ENCODE measurements at regions not wholly inside any gene's neighbourhood (a gene's known extent, or its start where the extent isn't known, plus 50 kb on each side); places are given as distances from the start of the nearest gene placed in this dataset.

- Histone ChIP-seq H3K27ac (no peak overlapping the region), H3K4me1 (replicated peaks in 1 of 2) (peaks cover 20 to 25% of the 10 kb centered on the region in 2 donors), H3K4me3 (no peak overlapping the region)
- ATAC-seq (replicated peaks in 6 of 8): no peak
- in situ Hi-C loops (cut with MboI; ENCODE audit: low pct_unique_long_range_greater_than_20kb in 2 of 9, low sequenced_read_pairs in 9 of 9, unreplicated experiment in 9 of 9): no loop called here
- 38 to 89% (median 85%) methylated on average over 1 of the region's 1 CpG; no CpG with 5 or more reads in 4 of the 10 experiments for WGBS, 10 experiments
These were observed 148.1 kb upstream of the AGAP1 start for GRCh38 chr2:235345745-235346144.

GRCh38 chr2:235347691-235348090 lies 146.2 kb upstream of the AGAP1 start:
- no peak overlapping the region for H3K27ac ChIP-seq
- no peak overlapping the region for H3K4me3 ChIP-seq
- peak in 3 of 8 experiments; percentile 16 to 60 (median 50) for ATAC-seq (replicated peaks in 6 of 8)
- peaks cover 20 to 25% of the 10 kb centered on the region in 2 donors for H3K4me1 ChIP-seq (replicated peaks in 1 of 2)
- in situ Hi-C loops (cut with MboI; ENCODE audit: low pct_unique_long_range_greater_than_20kb in 2 of 9, low sequenced_read_pairs in 9 of 9, unreplicated experiment in 9 of 9): no loop called here
- WGBS, 10 experiments: 2 to 100% (median 80%) methylated on average over 1 to 8 of the region's 8 CpGs; no CpG with 5 or more reads in 1 of the 10 experiments

GRCh38 chr2:235348329-235348728 lies 145.5 kb upstream of the AGAP1 start:
- WGBS, 10 experiments: 59 to 100% (median 71%) methylated on average over 1 to 5 of the region's 8 CpGs; no CpG with 5 or more reads in 4 of the 10 experiments

GRCh38 chr2:235350234-235350633 lies 143.6 kb upstream of the AGAP1 start:
- no peak overlapping the region for H3K4me3 ChIP-seq
- no peak for ATAC-seq (replicated peaks in 6 of 8)
- no peak overlapping the region for H3K27ac ChIP-seq
- 33 to 100% (median 80%) methylated on average over 1 to 4 of the region's 4 CpGs; no CpG with 5 or more reads in 2 of the 10 experiments for WGBS, 10 experiments
- in situ Hi-C loops (cut with MboI; ENCODE audit: low pct_unique_long_range_greater_than_20kb in 2 of 9, low sequenced_read_pairs in 9 of 9, unreplicated experiment in 9 of 9): no loop called here
- peaks cover 12 to 18% of the 10 kb centered on the region in 2 donors for H3K4me1 ChIP-seq (replicated peaks in 1 of 2)

More at GRCh38 chr2:235348329-235348728, 145.5 kb upstream of the AGAP1 start:
- in situ Hi-C loops (cut with MboI; ENCODE audit: low pct_unique_long_range_greater_than_20kb in 2 of 9, low sequenced_read_pairs in 9 of 9, unreplicated experiment in 9 of 9): no loop called here
- Histone ChIP-seq H3K27ac (no peak overlapping the region), H3K4me3 (no peak overlapping the region), H3K4me1 (replicated peaks in 1 of 2) (peaks cover 17 to 23% of the 10 kb centered on the region in 2 donors)
- ATAC-seq (replicated peaks in 6 of 8): peak in 3 of 8 experiments; percentile 53 to 73 (median 56)

GRCh38 chr2:235352541-235352940 lies 141.3 kb upstream of the AGAP1 start:
- ATAC-seq (replicated peaks in 6 of 8): no peak
- 60 to 100% (median 80%) methylated on average over 1 of the region's 4 CpGs; no CpG with 5 or more reads in 7 of the 10 experiments for WGBS, 10 experiments
- H3K4me3 ChIP-seq: no peak overlapping the region
- in situ Hi-C loops (cut with MboI; ENCODE audit: low pct_unique_long_range_greater_than_20kb in 2 of 9, low sequenced_read_pairs in 9 of 9, unreplicated experiment in 9 of 9): no loop called here
- peaks cover 12 to 16% of the 10 kb centered on the region in 2 donors for H3K4me1 ChIP-seq (replicated peaks in 1 of 2)
- no peak overlapping the region for H3K27ac ChIP-seq

GRCh38 chr2:235357881-235358280 lies 136.0 kb upstream of the AGAP1 start:
- in situ Hi-C loops (cut with MboI; ENCODE audit: low pct_unique_long_range_greater_than_20kb in 2 of 9, low sequenced_read_pairs in 9 of 9, unreplicated experiment in 9 of 9): no loop called here
- H3K4me3 ChIP-seq: no peak overlapping the region
- H3K27ac ChIP-seq: no peak overlapping the region
- no peak for ATAC-seq (replicated peaks in 6 of 8)
- WGBS, 10 experiments: 20 to 100% (median 87%) methylated on average over 1 to 7 of the region's 17 CpGs; no CpG with 5 or more reads in 6 of the 10 experiments
- no peaks in the 10 kb centered on the region for H3K4me1 ChIP-seq (replicated peaks in 1 of 2)

GRCh38 chr2:235358981-235359471 lies 134.8 kb upstream of the AGAP1 start:
- no peak overlapping the region for H3K4me3 ChIP-seq
- H3K27ac ChIP-seq: no peak overlapping the region
- H3K4me1 ChIP-seq (replicated peaks in 1 of 2): peaks cover 5 to 6% of the 10 kb centered on the region in 2 donors
- WGBS, 10 experiments: 17 to 92% (median 81%) methylated on average over 1 to 7 of the region's 9 CpGs; no CpG with 5 or more reads in 3 of the 10 experiments
- ATAC-seq (replicated peaks in 6 of 8): no peak
- in situ Hi-C loops (cut with MboI; ENCODE audit: low pct_unique_long_range_greater_than_20kb in 2 of 9, low sequenced_read_pairs in 9 of 9, unreplicated experiment in 9 of 9): no loop called here

GRCh38 chr2:235360446-235360845 lies 133.4 kb upstream of the AGAP1 start:
- WGBS, 10 experiments: 78 to 100% (median 91%) methylated on average over 1 to 4 of the region's 4 CpGs; no CpG with 5 or more reads in 2 of the 10 experiments
- ATAC-seq (replicated peaks in 6 of 8): no peak
- H3K4me1 ChIP-seq (replicated peaks in 1 of 2): peaks cover 6 to 7% of the 10 kb centered on the region in 2 donors
- H3K27ac ChIP-seq: no peak overlapping the region
- in situ Hi-C loops (cut with MboI; ENCODE audit: low pct_unique_long_range_greater_than_20kb in 2 of 9, low sequenced_read_pairs in 9 of 9, unreplicated experiment in 9 of 9): no loop called here
- H3K4me3 ChIP-seq: no peak overlapping the region

- in situ Hi-C loops (cut with MboI; ENCODE audit: low pct_unique_long_range_greater_than_20kb in 2 of 9, low sequenced_read_pairs in 9 of 9, unreplicated experiment in 9 of 9): no loop called here
- WGBS, 10 experiments: 40 to 69% methylated on average over 1 to 4 of the region's 4 CpGs; no CpG with 5 or more reads in 8 of the 10 experiments
- ATAC-seq (replicated peaks in 6 of 8): no peak
- Histone ChIP-seq H3K4me1 (replicated peaks in 1 of 2) (peaks cover 7 to 14% of the 10 kb centered on the region in 2 donors), H3K27ac (no peak overlapping the region), H3K4me3 (no peak overlapping the region)
These were observed 128.1 kb upstream of the AGAP1 start for GRCh38 chr2:235365743-235366142.

GRCh38 chr2:235366390-235366789 lies 127.5 kb upstream of the AGAP1 start:
- Histone ChIP-seq H3K27ac (no peak overlapping the region), H3K4me3 (no peak overlapping the region), H3K4me1 (replicated peaks in 1 of 2) (peaks cover 7 to 14% of the 10 kb centered on the region in 2 donors)
- in situ Hi-C loops (cut with MboI; ENCODE audit: low pct_unique_long_range_greater_than_20kb in 2 of 9, low sequenced_read_pairs in 9 of 9, unreplicated experiment in 9 of 9): no loop called here
- 49 to 100% (median 83%) methylated on average over 1 to 6 of the region's 6 CpGs; no CpG with 5 or more reads in 4 of the 10 experiments for WGBS, 10 experiments
- ATAC-seq (replicated peaks in 6 of 8): no peak

GRCh38 chr2:235366807-235367206 lies 127.0 kb upstream of the AGAP1 start:
- in situ Hi-C loops (cut with MboI; ENCODE audit: low pct_unique_long_range_greater_than_20kb in 2 of 9, low sequenced_read_pairs in 9 of 9, unreplicated experiment in 9 of 9): no loop called here
- ATAC-seq (replicated peaks in 6 of 8): no peak

GRCh38 chr2:235371018-235371417 lies 122.8 kb upstream of the AGAP1 start:
- Histone ChIP-seq H3K27ac (no peak overlapping the region), H3K4me1 (replicated peaks in 1 of 2) (peaks cover 2 to 11% of the 10 kb centered on the region in 2 donors), H3K4me3 (no peak overlapping the region)
- no peak for ATAC-seq (replicated peaks in 6 of 8)
- in situ Hi-C loops (cut with MboI; ENCODE audit: low pct_unique_long_range_greater_than_20kb in 2 of 9, low sequenced_read_pairs in 9 of 9, unreplicated experiment in 9 of 9): no loop called here
- WGBS, 10 experiments: 80 to 100% (median 90%) methylated on average over 1 to 4 of the region's 5 CpGs; no CpG with 5 or more reads in 4 of the 10 experiments

More at GRCh38 chr2:235366807-235367206, 127.0 kb upstream of the AGAP1 start:
- WGBS, 10 experiments: 40 to 100% (median 93%) methylated on average over 1 to 7 of the region's 8 CpGs; no CpG with 5 or more reads in 4 of the 10 experiments
- H3K4me3 ChIP-seq: no peak overlapping the region
- H3K27ac ChIP-seq: no peak overlapping the region
- peaks cover 7 to 14% of the 10 kb centered on the region in 2 donors for H3K4me1 ChIP-seq (replicated peaks in 1 of 2)

- H3K27ac ChIP-seq: no peak overlapping the region
- H3K4me3 ChIP-seq: no peak overlapping the region
- in situ Hi-C loops (cut with MboI; ENCODE audit: low pct_unique_long_range_greater_than_20kb in 2 of 9, low sequenced_read_pairs in 9 of 9, unreplicated experiment in 9 of 9): no loop called here
- WGBS, 10 experiments: 0 to 79% (median 67%) methylated on average over 1 to 2 of the region's 2 CpGs; no CpG with 5 or more reads in 5 of the 10 experiments
- no peak for ATAC-seq (replicated peaks in 6 of 8)
- peaks cover 0 to 19% of the 10 kb centered on the region in 2 donors for H3K4me1 ChIP-seq (replicated peaks in 1 of 2)
These were observed 120.7 kb upstream of the AGAP1 start for GRCh38 chr2:235373171-235373570.

GRCh38 chr2:235377176-235377575 lies 116.7 kb upstream of the AGAP1 start:
- peaks cover 0 to 23% of the 10 kb centered on the region in 2 donors for H3K4me1 ChIP-seq (replicated peaks in 1 of 2)
- WGBS, 10 experiments: 25 to 88% (median 65%) methylated on average over 2 to 4 of the region's 4 CpGs
- no peak overlapping the region for H3K4me3 ChIP-seq
- H3K27ac ChIP-seq: no peak overlapping the region
- no peak for ATAC-seq (replicated peaks in 6 of 8)
- in situ Hi-C loops (cut with MboI; ENCODE audit: low pct_unique_long_range_greater_than_20kb in 2 of 9, low sequenced_read_pairs in 9 of 9, unreplicated experiment in 9 of 9): no loop called here

All from motor neuron (in vitro differentiated cells).